K562 (cell line): ENCODE measurements at regions not wholly inside any gene's neighbourhood (a gene's known extent, or its start where the extent isn't known, plus 50 kb on each side); places are given as distances from the start of the nearest gene placed in this dataset.

Experiments used
- ATAC-seq: fragments of 200-7000 bp; cut with Tn5 transposase; 3 replicates; pipeline ENCODE4 v1.9.1; 2020; ENCODE audit warnings: moderate library complexity
- BruUV-seq: library from RNA; stranded (reverse); fragments of 400-500 nt; replicated peaks from 2 replicates; lab custom pipeline; 2021; lab: Mats Ljungman, UMichigan
- CTCF ChIA-PET: fragments of 300-600 bp; formaldehyde crosslinking; extraction: SDS; loops from one replicate; lab custom pipeline; 2021; ENCODE audit warnings: low intra/inter-chr PET ratio; lab: Yijun Ruan, JAX
- POLR2A ChIA-PET: fragments of 300-600, 350-650 bp; sonication (Branson Sonifier 250); formaldehyde crosslinking; extraction: SDS; loops from one replicate; lab custom pipeline; 2021; ENCODE audit warnings: antibody characterized with exemption, inconsistent platforms; lab: Yijun Ruan, JAX
- DNase-seq, 4 experiments: peaks; one replicate each; pipeline versions ENCODE4 v3.0.0 to v3.0.0-alpha.2; 2011 to 2018; ENCODE audit warnings: low spot score in 3 of 4, mixed read lengths in 3 of 4; ENCODE audit errors: extremely low read depth in 1 of 4
- FAIRE-seq: peaks from 2 replicates; lab custom pipeline; 2011; peaks lifted over from hg19 to GRCh38; lab: Jason Lieb, UNC
- H2AFZ ChIP-seq: 2 replicates; pipeline ENCODE4 v1.6.0; 2011; ENCODE audit warnings: low read depth, low read length, control low read depth, inconsistent platforms
- H3K27ac ChIP-seq: fragments of 200-600 bp; 3 replicates; pipeline ENCODE4 v1.8.0; 2011; ENCODE audit warnings: low read depth, mild to moderate bottlenecking, control low read depth, inconsistent platforms, low read length, moderate library complexity, mixed read lengths; ENCODE audit errors: extremely low read depth
- H3K27me3 ChIP-seq, 2 experiments: fragments of 300-600 bp in 1 of 2; 2 replicates in 1 of 2; 3 replicates in 1 of 2; pipeline versions ENCODE4 v1.6.0 to v1.8.0; 2011; ENCODE audit warnings: inconsistent platforms in 2 of 2, low read length in 2 of 2, mild to moderate bottlenecking in 1 of 2, mixed read lengths in 1 of 2, moderate library complexity in 1 of 2; ENCODE audit not compliant: control insufficient read depth in 2 of 2, insufficient read depth in 2 of 2
- H3K36me3 ChIP-seq: fragments of 300-600 bp; 3 replicates; pipeline ENCODE4 v1.8.0; 2011; ENCODE audit warnings: mild to moderate bottlenecking, low read length, inconsistent platforms; ENCODE audit not compliant: control insufficient read depth, insufficient read depth
- H3K4me1 ChIP-seq, 2 experiments: fragments of 200-600 bp in 1 of 2; replicated peaks in 1 of 2; 2 replicates in 1 of 2; 3 replicates in 1 of 2; pipeline versions ENCODE4 v1.5.1 to v1.8.0; 2011; ENCODE audit warnings: inconsistent platforms in 2 of 2, low read length in 2 of 2, mild to moderate bottlenecking in 1 of 2, mixed read lengths in 1 of 2, moderate library complexity in 1 of 2; ENCODE audit not compliant: control insufficient read depth in 2 of 2, insufficient read depth in 2 of 2
- H3K4me2 ChIP-seq: 2 replicates; pipeline ENCODE4 v1.6.1; 2011; ENCODE audit warnings: low read length, control low read depth, inconsistent platforms, mixed read lengths; ENCODE audit not compliant: insufficient read depth
- H3K4me3 ChIP-seq: fragments of 200-600 bp; sonication (generic), shearing (Covaris generic); 2 replicates; pipeline ENCODE4 v1.5.1; 2016; ENCODE audit warnings: control low read depth, inconsistent platforms
- H3K79me2 ChIP-seq: fragments of 200-600 bp; 3 replicates; pipeline ENCODE4 v1.8.0; 2011; ENCODE audit warnings: low read length, inconsistent platforms; ENCODE audit not compliant: control insufficient read depth, insufficient read depth
- H3K9ac ChIP-seq, 2 experiments: 2 replicates each; pipeline versions ENCODE4 v1.6.0 to v1.6.1; 2011; ENCODE audit warnings: low read depth in 2 of 2, low read length in 2 of 2, control low read depth in 1 of 2, inconsistent platforms in 1 of 2, mild to moderate bottlenecking in 1 of 2, mixed read lengths in 1 of 2; ENCODE audit not compliant: insufficient read depth in 1 of 2
- H3K9me1 ChIP-seq: one replicate; pipeline ENCODE4 v1.6.0; 2011; ENCODE audit warnings: inconsistent platforms, mild to moderate bottlenecking, low read length, moderate library complexity; ENCODE audit not compliant: control insufficient read depth, insufficient read depth
- H3K9me3 ChIP-seq: replicated peaks from 2 replicates; pipeline ENCODE4 v1.5.1; 2011; ENCODE audit warnings: low read depth, low read length, inconsistent platforms; ENCODE audit not compliant: control insufficient read depth, insufficient read depth
- H4K20me1 ChIP-seq: replicated peaks from 2 replicates; pipeline ENCODE4 v1.6.1; 2011; ENCODE audit warnings: low read length, inconsistent platforms, mixed read lengths; ENCODE audit not compliant: control insufficient read depth, insufficient read depth
- ARNT ChIP-seq, 2 experiments: fragments of 450-650 bp; IDR thresholded peaks; 2 replicates each; pipeline ENCODE4 v1.6.1; 2016; ENCODE audit warnings: mild to moderate bottlenecking in 1 of 2
- IFI16 ChIP-seq: fragments of 250-450 bp; sonication (Bioruptor Pico); IDR thresholded peaks from 2 replicates; pipeline ENCODE4 v2.1.2; 2022; ENCODE audit warnings: mild to moderate bottlenecking, inconsistent platforms
- MXI1 ChIP-seq: IDR thresholded peaks from 2 replicates; pipeline ENCODE4 v1.6.1; 2011; ENCODE audit warnings: low read depth, mild to moderate bottlenecking, improper control_type of control experiment, low read length
- PCBP2 ChIP-seq: fragments of 200-400 bp; formaldehyde crosslinking; IDR thresholded peaks from 2 replicates; pipeline ENCODE4 v1.6.1; 2018; ENCODE audit warnings: low read length, low read depth, mild to moderate bottlenecking, moderate library complexity; ENCODE audit not compliant: poor library complexity, severe bottlenecking
- SMAD1 ChIP-seq: fragments of 150-350 bp; IDR thresholded peaks from 2 replicates; pipeline ENCODE4 v1.6.1; 2014; ENCODE audit warnings: low read length, low read depth; ENCODE audit not compliant: partially characterized antibody
- WHSC1 ChIP-seq: IDR thresholded peaks from one replicate; pipeline ENCODE4 v1.6.1; 2012; ENCODE audit warnings: low read length, control low read depth, inconsistent platforms
- WGBS: fragments of 100-300 bp; shearing (Covaris generic); methylation state at CpG from one replicate; pipeline ENCODE4 v1.1.6; 2016; ENCODE audit warnings: low coverage, mixed read lengths; ENCODE audit not compliant: insufficient coverage; ENCODE audit errors: missing lambda C conversion rate; 5-methylcytosine and 5-hydroxymethylcytosine counted together
- in situ Hi-C: fragments of 300-500 bp; cut with MboI; formaldehyde crosslinking; loops from 4 replicates; pipeline ENCODE4 v1.15.0; 2018; ENCODE audit warnings: inconsistent platforms, mixed read lengths
- intact Hi-C: fragments of 100-400 bp; cut with micrococcal nuclease; formaldehyde crosslinking; loops from 2 replicates; pipeline ENCODE4 v1.14.2; 2022
- TF ChIP-seq, protein P1 (sequence below), 2 experiments: fragments of 450-650 bp; IDR thresholded peaks; 2 replicates each; pipeline ENCODE4 v1.6.1; 2016; ENCODE audit warnings: mild to moderate bottlenecking in 2 of 2, borderline replicate concordance in 1 of 2, low read depth in 1 of 2, moderate library complexity in 1 of 2
- TF ChIP-seq, protein P2 (sequence below): fragments of 200-800 bp; sonication (Bioruptor generic); IDR thresholded peaks from 2 replicates; pipeline ENCODE4 v1.6.1; 2017; ENCODE audit warnings: missing genetic modification characterization, missing compliant biosample characterization
- TF ChIP-seq, protein P3 (sequence below): fragments of 250-450 bp; sonication (Bioruptor Pico); IDR thresholded peaks from 2 replicates; pipeline ENCODE4 v1.4.0; 2020; ENCODE audit warnings: mild to moderate bottlenecking, moderate library complexity, borderline replicate concordance

DNA sequence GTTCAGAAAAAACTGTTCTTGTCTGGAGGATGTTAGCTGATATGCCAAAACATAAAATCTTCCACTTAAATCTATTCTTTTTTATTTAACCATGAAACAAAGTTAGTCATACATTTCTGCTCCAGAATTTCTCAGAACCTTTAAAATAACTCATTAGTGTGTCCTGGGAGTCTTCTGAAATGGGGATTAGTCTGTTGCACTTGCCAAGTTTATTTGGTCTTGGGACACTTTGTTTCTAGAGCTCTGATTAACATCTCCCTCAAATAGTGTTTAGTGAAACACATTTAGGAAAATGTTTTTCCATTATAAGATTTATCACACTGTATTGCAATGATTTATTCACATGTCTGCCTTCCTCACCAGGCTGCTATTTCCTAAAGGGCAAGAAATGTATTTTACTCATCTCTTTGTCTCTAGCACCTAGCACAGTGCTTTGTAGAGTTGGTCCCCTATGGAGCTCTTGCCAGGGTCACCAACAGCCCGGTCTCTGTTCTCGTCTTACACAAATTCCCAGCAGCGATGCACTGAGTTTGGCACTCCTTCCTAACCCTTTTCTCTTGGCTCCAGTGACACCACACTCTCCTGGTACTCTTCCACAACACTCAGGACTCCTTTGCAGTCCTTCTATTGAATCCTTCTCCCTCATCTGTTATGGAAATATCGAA is 189.2 kb downstream of the CSNK2A3 start:
- TF ChIP-seq, protein P1, sequence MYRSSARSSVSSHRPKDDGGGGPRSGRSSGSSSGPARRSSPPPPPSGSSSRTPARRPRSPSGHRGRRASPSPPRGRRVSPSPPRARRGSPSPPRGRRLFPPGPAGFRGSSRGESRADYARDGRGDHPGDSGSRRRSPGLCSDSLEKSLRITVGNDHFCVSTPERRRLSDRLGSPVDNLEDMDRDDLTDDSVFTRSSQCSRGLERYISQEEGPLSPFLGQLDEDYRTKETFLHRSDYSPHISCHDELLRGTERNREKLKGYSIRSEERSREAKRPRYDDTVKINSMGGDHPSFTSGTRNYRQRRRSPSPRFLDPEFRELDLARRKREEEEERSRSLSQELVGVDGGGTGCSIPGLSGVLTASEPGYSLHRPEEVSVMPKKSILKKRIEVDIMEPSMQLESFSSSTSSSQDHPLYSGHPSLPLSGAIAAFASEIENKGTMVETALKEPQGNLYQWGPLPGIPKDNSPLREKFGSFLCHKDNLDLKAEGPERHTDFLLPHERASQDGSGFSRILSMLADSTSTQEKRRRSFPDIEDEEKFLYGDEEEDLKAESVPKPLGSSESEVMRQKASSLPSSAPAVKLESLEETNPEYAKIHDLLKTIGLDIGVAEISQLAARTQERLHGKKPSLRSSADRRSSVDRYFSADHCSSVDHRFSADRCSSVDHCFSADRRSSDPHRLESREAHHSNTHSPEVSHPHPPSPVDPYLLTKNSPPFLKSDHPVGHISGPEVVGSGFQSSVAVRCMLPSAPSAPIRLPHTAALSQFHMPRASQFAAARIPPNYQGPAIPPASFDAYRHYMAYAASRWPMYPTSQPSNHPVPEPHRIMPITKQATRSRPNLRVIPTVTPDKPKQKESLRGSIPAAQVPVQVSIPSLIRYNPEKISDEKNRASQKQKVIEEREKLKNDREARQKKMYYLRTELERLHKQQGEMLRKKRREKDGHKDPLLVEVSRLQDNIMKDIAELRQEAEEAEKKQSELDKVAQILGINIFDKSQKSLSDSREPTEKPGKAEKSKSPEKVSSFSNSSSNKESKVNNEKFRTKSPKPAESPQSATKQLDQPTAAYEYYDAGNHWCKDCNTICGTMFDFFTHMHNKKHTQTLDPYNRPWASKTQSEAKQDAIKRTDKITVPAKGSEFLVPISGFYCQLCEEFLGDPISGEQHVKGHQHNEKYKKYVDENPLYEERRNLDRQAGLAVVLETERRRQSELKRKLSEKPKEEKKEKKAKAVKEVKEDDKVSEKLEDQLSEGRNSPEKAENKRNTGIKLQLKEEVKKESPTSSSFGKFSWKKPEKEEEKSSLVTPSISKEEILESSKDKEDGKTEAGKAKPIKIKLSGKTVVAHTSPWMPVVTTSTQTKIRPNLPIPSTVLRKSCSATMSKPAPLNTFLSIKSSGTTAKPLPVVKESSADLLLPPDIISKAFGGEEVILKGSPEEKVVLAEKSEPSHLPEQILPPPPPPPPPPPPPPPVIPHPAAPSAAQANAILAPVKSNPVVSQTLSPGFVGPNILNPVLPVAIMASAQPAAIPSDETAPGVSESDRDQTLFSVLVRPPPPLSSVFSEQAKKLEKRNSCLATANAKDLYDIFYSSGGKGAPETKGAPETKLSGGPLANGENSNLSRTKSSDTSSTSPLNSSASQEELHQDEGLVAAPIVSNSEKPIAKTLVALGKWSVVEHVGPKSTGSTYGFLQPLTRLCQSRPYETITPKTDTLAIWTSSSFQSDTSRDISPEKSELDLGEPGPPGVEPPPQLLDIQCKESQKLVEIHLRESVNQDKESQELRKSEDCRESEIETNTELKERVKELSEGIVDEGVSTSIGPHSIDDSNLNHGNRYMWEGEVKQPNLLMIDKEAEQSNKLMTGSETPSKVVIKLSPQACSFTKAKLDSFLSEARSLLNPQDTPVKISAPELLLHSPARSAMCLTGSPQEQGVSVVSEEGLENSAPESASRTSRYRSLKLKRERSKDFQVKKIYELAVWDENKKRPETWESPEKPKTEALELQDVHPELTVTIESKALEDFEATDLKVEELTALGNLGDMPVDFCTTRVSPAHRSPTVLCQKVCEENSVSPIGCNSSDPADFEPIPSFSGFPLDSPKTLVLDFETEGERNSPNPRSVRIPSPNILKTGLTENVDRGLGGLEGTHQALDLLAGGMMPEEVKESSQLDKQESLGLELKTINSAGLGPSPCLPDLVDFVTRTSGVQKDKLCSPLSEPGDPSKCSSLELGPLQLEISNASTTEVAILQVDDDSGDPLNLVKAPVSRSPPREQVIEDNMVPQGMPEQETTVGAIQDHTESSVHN (IDR thresholded peaks at IDR 0.05; ENCODE audit: borderline replicate concordance in 1 of 2, low read depth in 1 of 2): no peak
- TF ChIP-seq MXI1: no peak
- TF ChIP-seq, protein P2, sequence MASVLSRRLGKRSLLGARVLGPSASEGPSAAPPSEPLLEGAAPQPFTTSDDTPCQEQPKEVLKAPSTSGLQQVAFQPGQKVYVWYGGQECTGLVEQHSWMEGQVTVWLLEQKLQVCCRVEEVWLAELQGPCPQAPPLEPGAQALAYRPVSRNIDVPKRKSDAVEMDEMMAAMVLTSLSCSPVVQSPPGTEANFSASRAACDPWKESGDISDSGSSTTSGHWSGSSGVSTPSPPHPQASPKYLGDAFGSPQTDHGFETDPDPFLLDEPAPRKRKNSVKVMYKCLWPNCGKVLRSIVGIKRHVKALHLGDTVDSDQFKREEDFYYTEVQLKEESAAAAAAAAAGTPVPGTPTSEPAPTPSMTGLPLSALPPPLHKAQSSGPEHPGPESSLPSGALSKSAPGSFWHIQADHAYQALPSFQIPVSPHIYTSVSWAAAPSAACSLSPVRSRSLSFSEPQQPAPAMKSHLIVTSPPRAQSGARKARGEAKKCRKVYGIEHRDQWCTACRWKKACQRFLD (CRISPR knock-in tag): no peak
- TF ChIP-seq SMAD1: no peak
- TF ChIP-seq, protein P3, sequence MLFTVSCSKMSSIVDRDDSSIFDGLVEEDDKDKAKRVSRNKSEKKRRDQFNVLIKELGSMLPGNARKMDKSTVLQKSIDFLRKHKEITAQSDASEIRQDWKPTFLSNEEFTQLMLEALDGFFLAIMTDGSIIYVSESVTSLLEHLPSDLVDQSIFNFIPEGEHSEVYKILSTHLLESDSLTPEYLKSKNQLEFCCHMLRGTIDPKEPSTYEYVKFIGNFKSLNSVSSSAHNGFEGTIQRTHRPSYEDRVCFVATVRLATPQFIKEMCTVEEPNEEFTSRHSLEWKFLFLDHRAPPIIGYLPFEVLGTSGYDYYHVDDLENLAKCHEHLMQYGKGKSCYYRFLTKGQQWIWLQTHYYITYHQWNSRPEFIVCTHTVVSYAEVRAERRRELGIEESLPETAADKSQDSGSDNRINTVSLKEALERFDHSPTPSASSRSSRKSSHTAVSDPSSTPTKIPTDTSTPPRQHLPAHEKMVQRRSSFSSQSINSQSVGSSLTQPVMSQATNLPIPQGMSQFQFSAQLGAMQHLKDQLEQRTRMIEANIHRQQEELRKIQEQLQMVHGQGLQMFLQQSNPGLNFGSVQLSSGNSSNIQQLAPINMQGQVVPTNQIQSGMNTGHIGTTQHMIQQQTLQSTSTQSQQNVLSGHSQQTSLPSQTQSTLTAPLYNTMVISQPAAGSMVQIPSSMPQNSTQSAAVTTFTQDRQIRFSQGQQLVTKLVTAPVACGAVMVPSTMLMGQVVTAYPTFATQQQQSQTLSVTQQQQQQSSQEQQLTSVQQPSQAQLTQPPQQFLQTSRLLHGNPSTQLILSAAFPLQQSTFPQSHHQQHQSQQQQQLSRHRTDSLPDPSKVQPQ (CRISPR knock-in tag): no peak
- no peak for TF ChIP-seq ARNT (IDR thresholded peaks at IDR 0.05)
- TF ChIP-seq IFI16 (CRISPR knock-in tag): no peak
- TF ChIP-seq PCBP2: no peak
- no peak for TF ChIP-seq WHSC1
- TF ChIP-seq, all 486 proteins: peak for 0
- no peak for ATAC-seq
- Histone ChIP-seq H3K27ac (no peak overlapping the region), H4K20me1 (no peaks in the 10 kb centered on the region), H3K4me1 (no peaks in the 10 kb centered on the region), H3K79me2 (no peaks in the 10 kb centered on the region), H3K4me2 (no peak overlapping the region), H3K36me3 (no peaks in the 10 kb centered on the region), H3K4me3 (no peak overlapping the region), H2AFZ (no peak overlapping the region), H3K27me3 (no peaks in the 10 kb centered on the region), H3K9me3 (no peaks in the 10 kb centered on the region), H3K9ac (no peak overlapping the region), H3K9me1 (no peaks in the 10 kb centered on the region)
- no TSS peak for BruUV-seq
- no peak for FAIRE-seq
- ChIA-PET POLR2A (interaction anchor here (0.6 kb wide), 1 partner anchor 101 kb away, joined by 3 read pairs; no protein-coding TSS in a partner anchor), CTCF (no interaction called here)
- 0% methylated on average over 4 of the region's 4 CpGs for WGBS
- intact Hi-C loops: no loop called here
- in situ Hi-C loops: no loop called here
- no peak for DNase-seq
